Globus pallidus (tissue), 1 donor: ENCODE measurements at regions not wholly inside any gene's neighbourhood (a gene's known extent, or its start where the extent isn't known, plus 50 kb on each side); places are given as distances from the start of the nearest gene placed in this dataset.
"Not testable (repeated sequence)": the region's sequence is repeated elsewhere in the genome, so short reads cannot be mapped to it uniquely, and the experiment has no call there.

ENCODE experiments used
- DNase-seq: peaks from one replicate; pipeline ENCODE4 v3.0.0-alpha.2; 2015; ENCODE audit warnings: low spot score

- no peak for DNase-seq
These were observed 319.3 kb upstream of the PPARGC1A start for GRCh38 chr4:24209131-24209530.

DNA sequence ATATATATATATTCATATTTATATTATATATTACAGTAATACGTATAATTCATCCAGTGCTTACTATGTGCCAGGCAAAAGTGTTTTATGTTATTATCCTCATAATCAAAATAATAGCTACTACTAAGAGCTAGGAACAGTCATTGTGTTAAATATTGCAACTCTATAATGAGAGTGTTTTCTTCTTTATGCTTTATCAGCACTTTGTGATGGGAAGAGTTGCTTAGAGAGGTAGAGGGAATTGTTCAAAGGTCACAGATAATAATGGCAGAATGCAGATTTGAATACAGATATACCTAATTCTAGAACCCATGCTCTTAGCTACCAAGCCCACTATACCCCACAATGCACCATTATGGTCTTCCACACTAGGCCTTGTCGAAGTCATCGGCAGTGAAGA, 318.8 kb upstream of the PPARGC1A start:
- no peak for DNase-seq

DNA sequence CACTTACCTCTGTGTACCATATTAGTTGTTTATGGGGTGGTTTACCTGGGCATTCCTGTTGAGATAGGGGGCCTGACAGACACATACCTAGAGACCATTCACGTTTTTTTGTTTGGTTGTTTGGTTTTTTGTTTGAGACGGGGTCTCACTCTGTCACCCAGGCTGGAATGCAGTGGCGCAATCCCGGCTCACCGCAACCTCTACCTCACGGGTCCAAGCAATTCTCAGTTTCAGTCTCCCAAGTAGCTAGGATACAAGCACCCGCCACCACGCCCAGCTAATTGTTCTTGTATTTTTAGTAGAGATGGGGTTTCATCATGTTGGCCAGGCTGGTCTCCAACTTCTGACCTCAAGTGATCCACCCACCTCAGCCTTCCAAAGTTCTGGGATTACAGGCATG, 314.9 kb upstream of the PPARGC1A start:
- DNase-seq = not testable (repeated sequence)

DNA sequence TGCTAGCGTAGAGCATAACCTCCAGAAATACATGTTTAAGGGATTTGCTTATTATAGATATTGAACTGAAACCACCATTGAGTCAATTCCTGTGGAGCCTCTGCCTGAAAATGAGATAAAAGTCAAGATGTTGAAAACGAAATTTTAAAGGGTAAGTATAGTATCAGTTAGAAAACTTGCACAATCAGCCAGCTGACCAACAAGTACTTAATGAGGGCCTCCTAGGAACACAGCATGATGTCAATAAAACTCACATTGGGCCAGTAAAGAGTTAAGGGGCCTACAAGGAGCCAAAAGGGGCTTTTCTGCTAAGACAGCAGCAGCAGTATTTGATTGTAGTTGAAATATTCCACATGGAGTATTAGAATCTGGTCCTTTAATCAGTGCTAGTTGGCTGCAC, 314.1 kb upstream of the PPARGC1A start:
- DNase-seq = no peak

DNA sequence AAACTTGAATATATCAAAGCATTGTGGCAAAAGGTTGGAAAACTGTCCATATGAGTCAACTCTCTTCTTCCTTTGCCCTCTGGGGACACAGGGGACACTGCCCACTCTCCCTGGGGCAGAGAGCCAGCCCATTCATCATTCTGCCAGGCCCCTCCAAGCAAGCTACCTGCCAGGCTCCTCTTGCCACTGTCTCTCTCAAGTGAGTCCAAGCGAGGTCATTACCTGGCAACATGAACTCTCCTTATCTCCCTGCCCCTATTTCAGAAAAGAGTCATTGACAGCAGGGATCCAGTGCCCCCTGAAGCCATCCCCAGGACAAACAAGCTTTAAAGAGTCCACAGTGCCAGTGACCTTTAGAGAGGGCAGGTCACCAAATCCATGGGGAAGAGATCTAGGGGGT, 312.7 kb upstream of the PPARGC1A start:
- no peak for DNase-seq

- DNase-seq = no peak
These were observed 308.1 kb upstream of the PPARGC1A start for GRCh38 chr4:24197955-24198354.

GRCh38 chr4:24196785-24197184, 306.9 kb upstream of the PPARGC1A start:
- DNase-seq = no peak

DNA sequence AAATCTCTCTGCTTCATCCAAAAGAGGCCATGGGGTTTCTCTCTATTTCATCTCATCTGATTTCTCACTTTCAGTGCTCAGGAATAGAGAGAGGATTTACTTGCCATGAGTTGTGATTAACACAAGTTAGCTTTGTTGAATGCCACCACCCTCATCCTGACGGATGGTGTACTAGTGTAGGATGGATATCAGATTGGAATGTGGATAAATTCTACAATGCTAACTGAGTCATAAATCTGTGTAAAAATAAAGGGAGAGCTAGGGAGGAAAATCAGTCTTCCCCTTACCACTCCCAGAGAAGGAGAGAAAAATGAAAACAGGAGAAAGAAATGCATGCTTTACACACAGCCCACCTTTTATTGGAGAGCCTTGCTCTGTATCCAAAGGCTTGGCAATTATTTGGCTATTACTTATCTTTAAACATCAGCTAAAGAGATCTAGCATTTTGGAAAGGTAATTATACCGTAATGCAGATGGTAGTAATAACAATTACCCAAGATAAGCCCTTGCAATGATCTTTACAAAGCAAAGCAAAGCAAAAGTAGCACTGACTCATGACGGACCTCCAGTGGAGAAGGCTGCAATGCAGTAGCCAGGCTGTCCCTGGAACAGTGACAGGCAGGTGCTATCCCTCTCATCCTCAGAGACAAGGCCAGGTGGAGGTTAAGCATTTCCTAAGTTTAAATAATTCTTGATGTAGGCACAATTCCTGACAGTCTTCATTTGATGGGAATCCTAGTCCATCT, 306.3 kb upstream of the PPARGC1A start:
- DNase-seq = no peak

GRCh38 chr4:24192018-24192641, 302.3 kb upstream of the PPARGC1A start:
- no peak for DNase-seq

GRCh38 chr4:24190761-24191695, 301.2 kb upstream of the PPARGC1A start:
- no peak for DNase-seq

GRCh38 chr4:24188459-24188858, 298.6 kb upstream of the PPARGC1A start:
- no peak for DNase-seq

- DNase-seq = no peak
These were observed 296.6 kb upstream of the PPARGC1A start for GRCh38 chr4:24186466-24186865.

- no peak for DNase-seq
These were observed 291.2 kb upstream of the PPARGC1A start for GRCh38 chr4:24181005-24181404.

DNA sequence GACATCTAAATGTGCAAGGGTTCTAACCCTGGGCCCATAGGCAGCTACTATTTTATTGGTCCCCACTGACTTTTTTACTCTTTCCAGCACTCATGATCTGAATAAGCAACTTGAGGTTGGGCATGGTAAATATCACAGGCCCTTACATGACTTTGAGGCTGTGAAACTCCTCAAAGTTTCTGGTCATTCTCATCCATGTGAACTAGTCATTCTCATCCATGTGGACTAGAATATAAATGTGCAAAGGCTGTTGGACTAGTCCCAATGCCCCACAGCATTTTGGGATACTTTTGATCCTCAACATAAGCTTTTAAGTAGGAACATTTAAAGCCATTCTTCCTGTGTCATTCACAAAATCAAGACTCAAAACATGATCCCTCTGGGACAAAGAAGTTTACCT, 290.7 kb upstream of the PPARGC1A start:
- no peak for DNase-seq

GRCh38 chr4:24179201-24179840, 289.5 kb upstream of the PPARGC1A start:
- no peak for DNase-seq

GRCh38 chr4:24177443-24177842, 287.6 kb upstream of the PPARGC1A start:
- DNase-seq = not testable (repeated sequence)

GRCh38 chr4:24175707-24176106, 285.9 kb upstream of the PPARGC1A start:
- no peak for DNase-seq

DNA sequence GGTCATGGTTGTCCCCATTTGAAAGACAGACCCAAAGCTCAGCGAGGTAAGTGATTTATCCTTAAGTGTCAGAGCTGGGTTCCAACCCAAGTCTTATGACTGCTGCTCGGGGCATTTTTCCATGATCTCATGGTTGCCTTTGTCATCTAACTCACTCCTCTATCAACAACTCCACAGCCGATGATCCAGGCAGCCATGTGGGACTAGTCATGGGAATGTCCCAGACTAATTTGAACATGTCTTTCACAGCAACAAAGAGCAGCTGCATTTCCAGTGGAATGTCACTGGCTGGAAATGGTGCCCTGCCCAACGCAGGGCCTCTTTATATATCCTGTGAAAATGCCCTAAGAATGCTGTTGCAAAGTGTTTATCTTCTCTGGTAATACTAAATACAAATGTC, 284.8 kb upstream of the PPARGC1A start:
- no peak for DNase-seq

DNA sequence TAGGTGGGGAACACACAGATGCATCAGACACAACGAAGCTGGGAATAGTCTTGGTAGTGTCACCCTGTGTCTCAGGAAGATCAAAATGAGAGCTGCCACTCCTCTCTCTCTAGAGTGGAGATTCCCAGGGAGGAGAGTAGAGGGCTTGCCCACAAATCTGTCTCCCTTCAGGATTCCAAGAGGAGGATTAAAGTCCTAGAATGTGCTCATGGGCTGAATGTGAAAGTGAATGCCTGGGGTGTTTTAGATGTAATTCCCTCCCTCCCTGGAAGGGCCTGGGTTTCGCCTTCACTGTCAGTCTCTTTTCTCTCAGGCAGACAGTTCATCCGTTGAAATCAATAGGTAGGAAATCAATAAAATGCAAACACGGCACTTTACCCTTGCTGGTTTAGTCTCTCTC, 282.6 kb upstream of the PPARGC1A start:
- no peak for DNase-seq

DNA sequence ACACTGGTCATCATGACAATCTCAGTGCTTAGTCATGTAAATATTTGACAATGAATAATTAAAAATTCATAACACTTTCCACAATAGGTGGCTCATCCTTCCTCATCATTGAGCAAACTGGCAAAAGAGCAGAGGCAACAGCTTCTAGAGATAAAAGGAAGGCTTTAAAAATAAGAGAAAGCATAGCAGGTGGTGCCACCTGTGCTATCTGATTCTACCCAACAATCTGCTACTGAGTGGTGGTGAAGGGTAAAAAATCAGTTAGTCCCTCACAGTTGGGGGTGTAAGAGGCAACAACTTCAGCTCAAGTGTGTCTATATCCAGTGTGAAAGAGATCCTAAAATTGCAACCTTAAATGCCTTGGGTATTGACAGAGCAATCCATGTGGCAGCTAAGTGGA, 280.1 kb upstream of the PPARGC1A start:
- DNase-seq = no peak

DNA sequence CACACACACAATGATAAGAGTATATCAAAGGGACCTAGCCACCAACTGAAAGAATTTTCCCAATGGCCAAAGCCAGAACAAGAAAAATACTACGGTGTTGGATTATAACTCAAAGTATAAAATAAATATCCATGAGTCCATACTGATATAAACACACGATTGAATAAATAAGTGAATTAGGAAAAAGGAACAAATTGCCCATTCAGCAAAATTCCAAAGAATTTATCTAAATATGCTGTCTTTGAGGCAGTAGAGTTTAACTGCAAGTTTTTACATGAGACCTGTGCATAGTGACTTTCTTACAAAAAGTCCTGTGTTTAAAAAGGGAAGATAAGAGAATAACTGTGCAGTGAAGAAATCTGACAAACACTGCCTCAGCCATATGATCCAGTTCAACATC, 278.8 kb upstream of the PPARGC1A start:
- DNase-seq = no peak

DNA sequence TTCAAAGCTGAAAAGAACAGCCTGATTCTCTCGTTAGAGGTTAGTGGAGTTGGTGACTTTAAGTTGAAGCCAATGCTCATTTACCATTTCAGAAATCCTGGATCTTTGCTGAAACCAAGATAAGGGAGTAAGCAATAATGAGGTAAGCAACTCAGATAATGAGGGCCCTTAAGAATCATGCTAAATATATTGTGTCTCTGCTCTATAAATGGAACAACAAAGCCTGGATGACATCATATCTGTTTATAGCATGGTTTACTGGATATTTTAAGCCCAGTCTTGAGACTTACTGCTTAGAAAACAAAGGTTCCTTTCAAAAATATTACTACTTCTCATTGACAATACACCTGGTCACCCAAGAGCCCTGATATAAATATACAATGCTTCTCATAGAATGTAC, 276.7 kb upstream of the PPARGC1A start:
- no peak for DNase-seq
